HG02981 (cell line): ENCODE measurements at regions not wholly inside any gene's neighbourhood (a gene's known extent, or its start where the extent isn't known, plus 50 kb on each side); places are given as distances from the start of the nearest gene placed in this dataset.
"Not testable (repeated sequence)": the region's sequence is repeated elsewhere in the genome, so short reads cannot be mapped to it uniquely, and the experiment has no call there.

Experiments used
- ATAC-seq: cut with Tn5 transposase; IDR thresholded peaks from one replicate; pipeline ENCODE4 v1.9.1; 2021; ENCODE audit warnings: mild to moderate bottlenecking, moderate library complexity; ENCODE audit not compliant: unreplicated experiment

- ATAC-seq, result no peak
Observed at GRCh38 chr4:111359602-111360001, 736.7 kb upstream of the PITX2 start.

- no peak for ATAC-seq
Observed at GRCh38 chr4:111360906-111361305, 738.0 kb upstream of the PITX2 start.

GRCh38 chr4:111362941-111363361 is 740.1 kb upstream of the PITX2 start:
- ATAC-seq, result no peak

GRCh38 chr4:111377880-111378279 is 755.0 kb upstream of the PITX2 start:
- ATAC-seq, result not testable (repeated sequence)

GRCh38 chr4:111388561-111388960 is 756.7 kb upstream of the FAM241A start:
- no peak for ATAC-seq

- no peak for ATAC-seq
Observed at GRCh38 chr4:111391829-111392228, 753.4 kb upstream of the FAM241A start.

- no peak for ATAC-seq
Observed at GRCh38 chr4:111393781-111394180, 751.5 kb upstream of the FAM241A start.

GRCh38 chr4:111398906-111399330 is 746.3 kb upstream of the FAM241A start:
- ATAC-seq, result no peak

- ATAC-seq, result no peak
Observed at GRCh38 chr4:111399623-111400022, 745.6 kb upstream of the FAM241A start.

GRCh38 chr4:111400741-111401140 is 744.5 kb upstream of the FAM241A start:
- ATAC-seq, result no peak

- no peak for ATAC-seq
Observed at GRCh38 chr4:111404673-111405072, 740.6 kb upstream of the FAM241A start.

GRCh38 chr4:111405989-111406388 is 739.3 kb upstream of the FAM241A start:
- ATAC-seq, result no peak

GRCh38 chr4:111410571-111410970 is 734.7 kb upstream of the FAM241A start:
- ATAC-seq, result no peak

GRCh38 chr4:111417521-111417920 is 727.7 kb upstream of the FAM241A start:
- ATAC-seq, result no peak

GRCh38 chr4:111433441-111433840 is 711.8 kb upstream of the FAM241A start:
- no peak for ATAC-seq

GRCh38 chr4:111434586-111434985 is 710.7 kb upstream of the FAM241A start:
- no peak for ATAC-seq

GRCh38 chr4:111435986-111436744 is 709.1 kb upstream of the FAM241A start:
- ATAC-seq, result no peak

- ATAC-seq, result no peak
Observed at GRCh38 chr4:111441687-111442086, 703.6 kb upstream of the FAM241A start.

- not testable (repeated sequence) for ATAC-seq
Observed at GRCh38 chr4:111444836-111445235, 700.4 kb upstream of the FAM241A start.

GRCh38 chr4:111449657-111450056 is 695.6 kb upstream of the FAM241A start:
- ATAC-seq, result no peak

- ATAC-seq, result no peak
Observed at GRCh38 chr4:111450867-111451266, 694.4 kb upstream of the FAM241A start.

GRCh38 chr4:111453216-111453615 is 692.0 kb upstream of the FAM241A start:
- no peak for ATAC-seq

- no peak for ATAC-seq
Observed at GRCh38 chr4:111454961-111455360, 690.3 kb upstream of the FAM241A start.
